WI38 (cell line): ENCODE measurements at regions not wholly inside any gene's neighbourhood (a gene's known extent, or its start where the extent isn't known, plus 50 kb on each side); places are given as distances from the start of the nearest gene placed in this dataset.

ENCODE experiments used
- H3K4me3 ChIP-seq: 2 replicates; pipeline ENCODE4 v1.5.1; 2011; ENCODE audit warnings: low read depth, mild to moderate bottlenecking, control low read depth, low read length
- CTCF ChIP-seq: IDR thresholded peaks from 2 replicates; pipeline ENCODE4 v1.5.1; 2012; ENCODE audit warnings: low read depth, mild to moderate bottlenecking, control low read depth, low read length

- H3K4me3 ChIP-seq: no peak overlapping the region
- no peak for TF ChIP-seq CTCF
Measured at GRCh38 chr3:187618722-187619121, 51.5 kb downstream of the SST start.

GRCh38 chr3:187617213-187617612 is 53.0 kb downstream of the SST start:
- TF ChIP-seq CTCF: no peak

GRCh38 chr3:187616307-187616972 is 53.8 kb downstream of the SST start:
- no peak overlapping the region for H3K4me3 ChIP-seq
- peak; percentile 66 for TF ChIP-seq CTCF

More at GRCh38 chr3:187617213-187617612, 53.0 kb downstream of the SST start:
- no peak overlapping the region for H3K4me3 ChIP-seq

GRCh38 chr3:187615630-187616029 is 54.6 kb downstream of the SST start:
- no peak overlapping the region for H3K4me3 ChIP-seq
- no peak for TF ChIP-seq CTCF

GRCh38 chr3:187612656-187613055 is 57.5 kb downstream of the SST start:
- H3K4me3 ChIP-seq: no peak overlapping the region
- no peak for TF ChIP-seq CTCF

- no peak overlapping the region for H3K4me3 ChIP-seq
Measured at GRCh38 chr3:187610981-187611511, 59.1 kb downstream of the SST start.

More at GRCh38 chr3:187610981-187611511, 59.1 kb downstream of the SST start:
- no peak for TF ChIP-seq CTCF
